Fibroblast of lung (primary cell): ENCODE measurements at regions not wholly inside any gene's neighbourhood (a gene's known extent, or its start where the extent isn't known, plus 50 kb on each side); places are given as distances from the start of the nearest gene placed in this dataset.

Source experiments
- CTCF ChIP-seq, 2 donors: IDR thresholded peaks in 1 of 2; conservative IDR thresholded peaks in 1 of 2; 1 replicate in 1 of 2; 2 replicates in 1 of 2; pipeline ENCODE4 v1.5.1; 2011 to 2012; ENCODE audit warnings: low read length in 2 of 2, control low read depth in 1 of 2, inconsistent platforms in 1 of 2, low read depth in 1 of 2, mild to moderate bottlenecking in 1 of 2
- EZH2 ChIP-seq: IDR thresholded peaks from 2 replicates; pipeline ENCODE4 v1.5.1; 2012; ENCODE audit warnings: low read length, control low read depth, mild to moderate bottlenecking; ENCODE audit errors: missing control alignments

GRCh38 chr6:144718431-144718830 lies 433.3 kb downstream of the UTRN start:
- TF ChIP-seq CTCF (conservative IDR thresholded peaks at IDR 0.05 in 1 of 2, IDR thresholded peaks at IDR 0.05 in 1 of 2; ENCODE audit: low read depth in 1 of 2, low read length in 2 of 2) (no peak), EZH2 (no peak)
